ENCODE measurements at regions not wholly inside any gene's neighbourhood (a gene's known extent, or its start where the extent isn't known, plus 50 kb on each side); places are given as distances from the start of the nearest gene placed in this dataset.

DNA sequence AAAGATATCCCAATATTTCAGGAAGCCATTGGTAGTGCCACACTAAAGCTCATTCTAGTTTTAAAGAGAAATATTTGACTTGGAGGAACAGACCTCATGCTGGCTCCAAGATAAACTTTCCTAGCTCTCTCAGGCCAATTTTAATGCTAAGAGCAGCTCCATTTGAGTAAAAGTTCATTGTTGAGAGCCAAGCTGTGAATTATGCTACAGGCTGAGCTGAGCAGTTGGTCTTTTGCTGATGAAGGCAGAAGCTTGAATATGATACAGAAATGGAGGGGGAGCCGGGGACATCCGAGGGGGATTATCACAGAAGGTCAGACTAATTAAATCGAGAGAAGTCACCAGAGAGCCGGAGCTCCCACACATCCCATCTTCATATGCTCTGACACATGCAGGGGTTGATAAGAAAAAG is 175.7 kb upstream of the AUTS2 start:
- no peak for TF ChIP-seq POLR2AphosphoS5 (IDR thresholded peaks at IDR 0.05; ENCODE audit: low read depth, low read length)
- TF ChIP-seq TAF1 (IDR thresholded peaks at IDR 0.05; ENCODE audit: borderline replicate concordance, insufficient read depth, low read length), result no peak

Data from PFSK-1 (cell line).